ENCODE measurements at regions not wholly inside any gene's neighbourhood (a gene's known extent, or its start where the extent isn't known, plus 50 kb on each side); places are given as distances from the start of the nearest gene placed in this dataset.

DNA sequence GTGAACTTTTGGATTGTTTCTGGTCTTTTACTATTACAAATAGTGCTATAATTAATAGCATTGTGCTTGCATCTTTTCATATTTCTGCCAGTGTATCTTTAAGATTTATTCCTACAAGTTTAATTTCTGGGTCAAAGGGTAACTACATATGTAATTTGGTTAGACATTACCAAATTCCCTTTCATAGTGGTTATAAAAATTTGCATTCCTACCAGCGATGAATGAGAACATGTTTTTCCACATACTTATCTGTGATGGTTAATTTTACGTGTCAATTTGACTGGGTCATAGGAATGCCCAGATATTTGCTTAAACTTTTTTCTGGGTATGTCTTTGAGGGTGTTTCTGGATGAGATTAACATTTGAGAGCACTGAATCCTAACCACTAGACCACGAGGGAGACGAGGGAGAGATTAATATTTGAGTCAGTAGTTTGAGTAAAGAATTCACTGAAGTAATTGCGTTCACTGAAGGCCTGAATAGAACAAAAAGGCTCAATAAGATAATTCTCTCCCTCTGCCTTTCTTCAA lies 132.3 kb upstream of the NEO1 start:
- no peak for DNase-seq (ENCODE audit: low spot score)

- DNase-seq (ENCODE audit: low spot score) = no peak
Observed at GRCh38 chr15:72916897-72917296, 133.3 kb upstream of the ADPGK start.

GRCh38 chr15:72916378-72916777 lies 132.8 kb upstream of the ADPGK start:
- DNase-seq (ENCODE audit: low spot score) = no peak

DNA sequence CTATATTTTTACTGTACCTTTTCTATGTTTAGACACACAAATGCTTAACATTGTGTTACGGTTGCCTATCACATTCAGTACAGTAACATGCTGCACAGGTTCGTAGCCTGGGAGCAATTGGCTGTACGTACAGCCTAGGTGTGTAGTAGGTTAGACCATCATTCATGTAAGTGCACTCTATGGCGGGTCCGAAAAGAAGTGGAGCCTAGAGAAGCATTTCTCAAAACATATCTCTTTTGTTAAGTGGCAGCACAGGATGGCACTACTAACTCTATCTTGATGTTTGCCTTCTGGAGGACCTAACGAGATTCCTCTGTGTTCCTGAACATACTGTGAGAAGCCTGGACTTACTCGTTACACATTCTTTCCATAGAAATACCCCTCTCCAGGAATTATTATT lies 132.3 kb upstream of the ADPGK start:
- no peak for DNase-seq (ENCODE audit: low spot score)

DNA sequence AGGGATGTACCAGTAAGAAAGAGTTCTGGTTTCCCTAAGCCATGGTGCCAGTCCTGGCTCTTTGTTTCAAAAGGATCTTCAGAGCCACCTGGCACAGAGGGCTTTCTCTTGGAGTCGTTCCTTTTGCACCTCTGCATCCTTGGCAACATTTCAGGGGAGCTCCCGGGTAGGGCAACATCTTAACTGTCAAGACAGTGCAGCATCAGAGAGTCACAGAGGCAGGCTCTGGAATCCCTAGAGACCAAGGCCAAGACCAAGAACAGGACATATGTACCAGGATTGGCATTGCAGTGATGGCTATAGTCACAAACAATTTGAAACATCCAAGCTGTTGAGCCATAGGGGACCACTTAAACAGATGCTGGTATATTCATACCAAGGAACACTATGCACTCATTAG lies 129.4 kb upstream of the ADPGK start:
- no peak for DNase-seq (ENCODE audit: low spot score)

DNA sequence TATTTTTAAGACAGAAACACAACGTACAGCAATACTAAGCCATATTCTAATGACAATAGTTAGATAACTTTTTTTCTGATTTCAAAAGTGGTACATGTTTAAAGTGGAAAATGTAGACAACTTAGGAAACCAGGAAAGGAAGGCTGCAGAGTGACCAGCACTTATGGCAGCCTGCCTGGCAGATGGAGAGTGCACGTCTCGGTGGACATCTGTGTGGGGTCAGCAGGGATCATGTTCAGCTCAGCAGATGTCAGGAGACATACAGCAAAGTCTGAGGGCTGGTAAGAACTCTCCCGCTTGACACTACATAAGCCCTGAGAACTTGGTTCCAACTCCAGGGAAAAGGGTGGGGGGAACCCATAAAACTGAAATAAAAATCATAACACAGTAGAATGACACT lies 128.6 kb upstream of the ADPGK start:
- no peak for DNase-seq (ENCODE audit: low spot score)

DNA sequence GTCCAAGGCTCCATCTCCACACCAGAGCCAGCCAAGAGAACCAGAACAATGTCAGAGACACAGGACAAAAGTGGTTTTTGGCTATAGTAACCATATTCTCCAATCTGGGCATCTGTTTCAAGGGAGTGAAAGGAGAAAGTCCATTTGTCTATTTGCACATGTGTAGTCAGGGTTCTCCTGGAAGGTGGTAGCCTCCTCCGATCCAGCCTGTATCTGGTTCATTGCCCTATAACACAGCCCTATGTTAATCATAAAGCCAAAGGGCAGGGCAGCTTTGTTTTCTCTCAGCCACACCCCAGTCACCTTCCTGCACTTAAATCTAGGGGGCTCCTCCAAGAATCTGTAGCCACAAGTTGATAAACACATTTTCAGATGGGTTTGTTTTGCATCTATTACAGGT lies 128.1 kb upstream of the ADPGK start:
- no peak for DNase-seq (ENCODE audit: low spot score)

- no peak for DNase-seq (ENCODE audit: low spot score)
Observed at GRCh38 chr15:72908713-72909112, 125.2 kb upstream of the ADPGK start.

DNA sequence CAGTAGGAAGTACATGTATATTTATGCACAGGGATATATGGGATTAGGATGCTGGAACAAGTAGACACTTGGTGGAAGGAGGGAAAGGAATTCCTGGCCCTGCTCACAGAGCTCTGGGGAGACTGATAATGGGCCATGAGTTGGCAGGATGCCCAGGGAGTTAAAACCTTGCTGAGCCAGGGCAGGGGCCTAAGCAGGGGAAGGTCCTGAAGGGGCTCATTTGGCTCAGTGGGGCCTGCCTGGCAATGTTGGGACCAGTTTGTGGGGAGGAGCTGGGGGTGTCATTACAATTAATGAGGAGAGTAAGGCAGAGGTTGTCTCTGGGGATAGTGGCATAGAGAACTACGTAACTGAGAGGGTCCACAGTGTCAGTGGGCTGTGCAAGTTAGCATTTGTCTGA lies 124.2 kb upstream of the ADPGK start:
- DNase-seq (ENCODE audit: low spot score) = peak; percentile 18

- DNase-seq (ENCODE audit: low spot score) = no peak
Observed at GRCh38 chr15:72902919-72903260, 119.3 kb upstream of the ADPGK start.

DNA sequence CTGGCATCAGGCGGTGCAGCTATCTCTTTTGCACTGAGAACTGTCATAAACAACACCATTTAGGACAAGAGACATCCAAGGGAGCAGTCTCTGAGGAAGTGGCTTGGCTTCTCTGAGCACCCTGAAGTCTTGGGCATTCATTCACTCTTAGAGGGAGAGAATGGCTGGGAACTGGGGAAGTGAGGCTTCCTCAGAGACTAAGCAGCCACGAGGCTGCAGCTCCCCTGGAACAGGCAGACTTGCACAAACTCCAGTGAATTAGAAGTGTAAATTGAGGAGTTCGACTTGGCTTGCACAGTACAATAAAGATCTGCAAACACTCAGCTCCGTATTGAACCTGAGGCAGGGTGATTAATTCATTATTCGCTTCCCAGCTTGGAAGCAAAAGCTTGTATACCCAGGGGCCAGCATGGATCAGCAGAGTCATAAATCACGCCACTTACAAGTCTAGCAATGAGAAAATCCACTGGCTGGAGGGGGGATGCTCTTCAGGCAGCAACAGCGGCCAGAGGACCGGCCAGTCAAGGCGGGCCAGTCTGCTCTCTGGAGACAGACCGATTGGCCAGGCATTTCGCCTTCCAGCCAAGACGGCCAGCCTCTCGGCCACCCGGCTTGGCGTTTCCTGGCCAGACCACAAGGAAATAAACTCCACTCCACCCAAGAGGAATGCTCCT lies 118.8 kb upstream of the ADPGK start:
- peak; percentile 49 for DNase-seq (ENCODE audit: low spot score)

DNA sequence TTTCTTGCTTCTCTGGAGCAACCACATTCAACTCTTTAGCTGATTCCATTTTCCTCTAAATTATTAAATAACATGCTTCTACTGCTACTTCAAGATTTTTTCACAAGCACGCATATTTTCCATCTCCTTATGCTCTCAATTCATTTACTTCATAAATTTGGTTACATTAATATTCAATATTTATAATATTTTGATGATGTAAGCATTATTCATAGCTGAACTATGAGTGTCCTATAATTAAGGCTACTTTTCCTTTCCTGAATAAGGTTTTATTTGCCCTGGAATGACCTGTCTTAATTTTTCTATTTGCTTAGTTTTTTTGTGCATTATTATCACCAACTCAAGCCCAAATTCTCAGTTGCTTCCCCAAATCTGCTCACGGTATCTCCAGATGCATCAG lies 109.4 kb upstream of the ADPGK start:
- no peak for DNase-seq (ENCODE audit: low spot score)

DNA sequence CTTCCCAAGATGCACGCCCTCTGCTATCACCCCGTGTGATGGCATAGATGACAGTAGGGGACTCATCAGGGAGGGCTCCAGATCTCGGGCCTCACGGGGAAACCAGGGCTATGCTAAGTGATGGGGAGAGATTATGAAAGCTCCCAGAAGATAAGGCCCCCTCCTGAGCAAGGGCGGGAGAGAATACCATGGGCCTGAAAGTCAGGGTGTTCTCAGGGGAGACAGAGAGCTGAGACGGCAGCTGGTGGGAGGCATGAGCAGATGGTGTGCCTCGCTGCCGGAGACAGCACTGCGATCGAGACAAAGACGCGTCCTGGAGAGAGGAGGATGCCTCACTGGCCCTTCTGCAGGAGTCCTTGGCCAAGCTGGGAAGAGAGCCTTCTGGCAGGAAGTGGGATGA lies 106.5 kb upstream of the ADPGK start:
- peak; percentile 30 for DNase-seq (ENCODE audit: low spot score)

GRCh38 chr15:72889545-72889944 lies 106.0 kb upstream of the ADPGK start:
- DNase-seq (ENCODE audit: low spot score) = no peak

DNA sequence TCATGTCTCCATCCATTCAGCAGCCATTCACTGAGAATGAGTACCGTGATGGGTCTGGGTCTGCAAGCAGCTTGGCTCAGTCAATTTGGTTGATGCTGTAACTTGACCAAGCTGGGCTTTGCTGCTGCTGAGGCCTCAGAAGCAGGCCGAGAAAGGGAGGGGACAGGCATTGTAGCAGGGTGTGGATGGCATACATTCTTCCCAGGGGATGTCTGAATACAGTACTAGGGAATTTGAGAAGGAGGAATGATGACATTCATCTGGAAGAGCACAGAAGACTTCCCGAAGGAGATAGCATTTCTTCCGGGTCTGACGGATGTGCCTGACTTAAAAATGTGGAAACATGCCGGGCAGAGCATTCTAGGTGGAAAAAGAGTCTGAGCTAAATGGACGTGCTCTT lies 105.3 kb upstream of the ADPGK start:
- DNase-seq (ENCODE audit: low spot score) = no peak

DNA sequence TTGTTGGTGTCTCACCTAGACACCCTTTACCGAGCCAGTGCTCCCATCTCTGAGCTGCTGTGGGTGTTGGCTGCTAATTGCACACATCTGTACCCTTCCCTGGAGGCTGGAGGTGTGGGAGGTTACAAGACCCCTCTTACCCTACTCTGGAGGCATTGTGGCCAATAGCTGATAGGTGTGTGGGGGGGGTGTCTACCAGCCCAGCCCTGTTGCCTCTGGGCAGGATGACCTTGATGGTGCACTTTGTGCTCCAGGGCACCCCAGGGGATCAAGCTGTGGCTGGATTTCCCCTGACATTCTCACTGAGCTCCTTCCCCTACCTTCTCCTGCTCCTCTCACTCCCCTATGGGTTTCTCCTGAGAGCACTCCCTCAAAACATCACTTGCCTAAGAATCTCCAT lies 104.7 kb upstream of the ADPGK start:
- no peak for DNase-seq (ENCODE audit: low spot score)

DNA sequence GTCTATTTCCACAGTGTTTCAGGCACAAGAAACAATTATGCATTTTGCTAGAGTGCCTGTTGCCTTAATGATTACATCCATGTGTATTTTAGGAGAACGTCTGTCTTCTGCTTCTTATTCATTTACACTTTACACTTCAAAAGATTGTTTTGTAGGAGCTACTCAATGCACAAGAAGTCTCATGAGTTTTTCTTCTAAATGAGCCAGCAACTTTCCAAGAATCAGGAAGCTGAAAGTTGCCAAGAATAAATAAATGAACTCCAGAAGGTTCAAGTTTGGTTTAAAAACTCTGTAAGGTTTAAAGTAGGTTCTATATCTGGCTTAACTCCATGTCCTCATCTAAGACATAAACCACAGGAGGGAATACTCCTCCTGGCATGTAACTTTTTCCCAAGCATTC lies 103.8 kb upstream of the ADPGK start:
- DNase-seq (ENCODE audit: low spot score) = no peak

- no peak for DNase-seq (ENCODE audit: low spot score)
Observed at GRCh38 chr15:72884311-72884710, 100.8 kb upstream of the ADPGK start.

DNA sequence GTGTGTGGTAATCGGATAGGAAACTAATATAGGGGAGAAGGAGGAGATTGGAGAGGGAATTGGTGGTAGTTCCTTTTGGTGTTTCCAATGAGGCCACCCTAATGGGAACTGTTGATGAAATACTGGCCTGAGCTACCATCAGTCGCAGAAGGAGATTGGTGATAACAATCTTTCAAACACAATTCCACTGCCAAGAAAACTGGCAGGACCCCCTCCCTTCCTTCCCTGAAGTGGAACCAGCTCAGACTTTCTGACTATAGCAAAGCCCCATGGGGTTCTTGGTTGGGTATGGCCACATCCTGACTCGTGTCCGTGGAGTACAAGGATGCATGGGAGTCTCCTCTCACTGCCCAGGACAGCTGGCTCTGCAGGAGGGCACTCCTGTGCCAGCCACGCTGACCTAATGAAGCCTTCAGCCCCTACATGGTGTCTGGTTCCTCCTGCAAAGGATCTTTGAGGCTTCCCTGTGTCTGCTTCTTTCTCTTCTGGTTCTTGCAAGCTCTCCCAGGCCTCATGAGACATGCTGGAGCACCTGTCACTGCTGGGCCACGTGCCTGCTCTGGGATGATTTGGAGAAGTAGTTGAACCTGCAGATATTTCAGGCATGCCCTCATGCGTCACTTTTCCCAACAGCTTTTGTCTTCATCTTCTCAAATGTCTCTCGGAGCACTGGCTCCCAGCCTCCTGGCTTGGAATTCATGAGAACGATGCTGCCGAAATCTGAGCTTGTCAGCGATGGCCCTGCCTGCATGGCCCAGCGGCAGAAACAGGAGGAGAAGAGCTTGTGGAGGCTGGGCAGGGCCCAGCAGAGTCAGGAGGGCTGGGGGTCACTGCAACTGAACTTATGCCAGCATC lies 90.0 kb upstream of the ADPGK start:
- DNase-seq (ENCODE audit: low spot score) = no peak

DNA sequence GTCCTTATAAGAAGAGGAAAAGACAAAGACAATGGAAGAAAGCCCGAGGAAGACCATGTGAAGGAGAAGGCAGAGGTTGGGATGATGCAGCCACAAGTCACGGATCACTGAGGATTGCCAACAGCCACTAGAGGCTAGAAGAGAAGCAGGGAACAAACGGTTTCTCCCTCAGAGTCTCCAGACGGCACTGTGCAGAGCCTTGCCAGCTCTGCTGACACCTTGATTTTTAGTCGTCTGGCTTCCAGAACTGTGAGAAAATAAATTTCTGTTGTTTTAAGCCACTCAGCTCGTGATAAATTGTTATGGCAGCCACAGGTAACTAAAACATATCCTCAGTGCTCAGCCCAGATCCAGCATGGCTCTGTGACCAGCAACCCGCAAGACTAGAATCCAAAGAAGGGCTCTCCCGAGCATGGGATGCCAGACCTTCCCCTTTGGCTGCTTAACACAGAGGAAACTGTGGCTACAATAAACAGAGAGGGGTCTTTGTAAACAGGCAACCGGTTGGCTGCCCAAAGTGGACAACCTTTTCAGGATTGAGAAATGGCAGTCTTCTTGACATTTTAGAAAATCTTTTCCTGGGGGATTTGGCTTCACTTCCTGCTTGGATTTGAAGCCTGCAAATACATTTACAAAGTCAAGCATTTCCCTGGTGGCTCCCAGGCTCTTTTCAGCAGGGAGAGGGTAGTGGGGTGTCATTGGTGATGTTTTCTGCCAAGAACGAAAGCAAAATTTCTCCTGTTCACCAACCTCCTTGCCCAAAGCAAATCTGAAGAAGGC lies 88.7 kb upstream of the ADPGK start:
- no peak for DNase-seq (ENCODE audit: low spot score)

DNA sequence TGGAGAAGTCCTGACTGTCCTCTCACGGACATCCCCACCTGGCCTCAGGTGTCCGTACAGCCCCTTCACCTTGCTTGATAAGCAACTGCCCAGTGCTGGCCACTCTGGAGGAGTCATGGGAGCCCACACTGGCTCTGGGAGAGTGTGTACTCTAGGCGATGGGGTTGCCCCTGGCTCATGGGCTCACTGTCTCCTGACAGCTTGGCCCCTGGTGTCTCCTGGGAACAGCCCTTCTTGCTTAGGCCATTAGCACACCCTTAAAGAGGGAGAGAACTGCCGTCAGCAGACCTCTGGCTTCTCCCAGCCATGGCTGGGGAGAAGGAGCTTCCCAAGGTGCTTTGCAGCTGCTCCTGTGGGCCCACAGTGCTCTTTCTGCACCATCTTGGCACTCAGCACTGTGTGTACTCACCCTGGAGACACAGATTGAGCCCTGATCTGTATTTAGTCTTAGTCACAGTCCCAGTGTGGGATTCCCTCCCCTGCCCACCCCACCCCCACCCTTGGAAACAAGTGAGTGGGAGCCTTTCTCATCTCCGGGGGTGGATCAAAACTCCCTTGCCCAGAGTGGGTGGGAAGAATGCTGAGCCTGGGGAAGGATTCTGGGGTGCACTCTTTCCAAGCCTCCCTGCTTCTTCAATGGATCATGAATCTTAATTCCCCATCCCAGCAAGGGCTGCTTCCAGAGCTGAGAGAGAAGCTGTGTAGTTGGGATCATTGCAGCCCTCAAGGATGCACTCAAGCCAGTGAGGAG lies 83.5 kb upstream of the ADPGK start:
- DNase-seq (ENCODE audit: low spot score) = no peak

DNA sequence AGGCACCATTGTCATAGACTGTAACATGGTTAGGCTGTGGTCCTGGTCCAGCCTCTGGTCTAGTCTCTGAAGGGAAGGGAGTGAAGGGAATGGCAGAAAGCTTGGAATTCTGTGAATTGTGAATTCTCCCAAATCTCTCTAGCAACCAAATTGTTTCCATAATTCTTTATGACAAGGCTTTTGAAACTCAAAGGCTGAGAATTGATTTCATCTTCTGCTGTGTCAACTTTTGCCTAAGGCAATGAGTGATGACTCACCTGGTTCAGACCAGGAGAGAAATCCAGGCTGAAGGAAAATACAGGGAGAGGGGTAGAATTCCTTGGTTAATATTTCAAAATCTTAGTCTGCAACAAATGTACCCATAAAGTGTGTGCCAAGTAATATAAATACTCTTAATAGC lies 82.6 kb upstream of the ADPGK start:
- DNase-seq (ENCODE audit: low spot score) = no peak
